RCC 7860 (cell line): ENCODE measurements at regions not wholly inside any gene's neighbourhood (a gene's known extent, or its start where the extent isn't known, plus 50 kb on each side); places are given as distances from the start of the nearest gene placed in this dataset.

Experiments
- DNase-seq: peaks from one replicate; pipeline ENCODE4 v3.0.0-alpha.2; 2015; ENCODE audit warnings: low spot score
- FAIRE-seq: peaks from 2 replicates; lab custom pipeline; 2012; peaks lifted over from hg19 to GRCh38; lab: Jason Lieb, UNC

DNA sequence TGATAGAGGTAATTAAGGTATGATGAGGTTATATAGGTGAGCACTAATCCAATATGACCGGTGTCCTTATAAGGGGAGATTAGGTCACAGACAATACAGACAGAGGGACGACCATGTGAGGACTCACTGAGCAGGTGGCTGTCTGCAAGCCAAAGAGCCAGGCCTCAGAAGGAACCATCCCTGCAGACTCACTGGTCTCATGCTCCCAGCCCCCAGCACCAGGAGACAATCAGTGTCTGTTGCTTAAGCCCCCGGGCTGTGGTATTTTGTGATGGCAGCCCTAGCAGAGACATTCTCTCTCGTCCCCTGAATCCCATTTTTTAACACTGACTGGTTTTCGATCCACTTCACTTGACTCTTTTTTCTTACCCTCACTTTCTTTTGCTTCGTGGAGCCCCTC lies 51.9 kb upstream of the PABPC3 start:
- FAIRE-seq (no peak), DNase-seq (no peak)
